GM21360 (cell line): ENCODE measurements at regions not wholly inside any gene's neighbourhood (a gene's known extent, or its start where the extent isn't known, plus 50 kb on each side); places are given as distances from the start of the nearest gene placed in this dataset.

Source experiments
- ATAC-seq: cut with Tn5 transposase; IDR thresholded peaks from one replicate; pipeline ENCODE4 v1.9.1; 2021; ENCODE audit warnings: mild to moderate bottlenecking, moderate library complexity; ENCODE audit not compliant: unreplicated experiment

GRCh38 chr5:124997186-124997893 lies 250.9 kb upstream of the ZNF608 start:
- ATAC-seq = no peak

DNA sequence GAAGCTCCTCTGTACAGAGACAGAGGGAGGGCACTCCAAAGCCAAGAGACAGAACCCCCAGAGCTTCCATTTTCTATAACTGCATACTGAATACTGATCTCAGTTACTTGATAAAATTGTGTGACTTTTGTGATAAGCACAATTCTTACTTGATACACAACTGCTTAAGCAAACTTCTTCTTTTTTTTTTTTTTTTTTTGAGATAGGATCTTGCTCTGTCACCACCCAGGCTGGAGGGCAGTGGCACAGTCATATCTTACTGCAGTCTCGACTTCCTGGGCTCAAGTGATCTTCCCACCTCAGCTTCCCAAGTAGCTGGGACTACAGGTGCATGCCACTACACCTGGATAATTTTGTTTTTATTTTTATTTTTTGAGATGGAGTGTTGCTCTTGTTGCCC lies 252.1 kb upstream of the ZNF608 start:
- no peak for ATAC-seq

GRCh38 chr5:125002727-125003598 lies 256.5 kb upstream of the ZNF608 start:
- ATAC-seq = no peak

DNA sequence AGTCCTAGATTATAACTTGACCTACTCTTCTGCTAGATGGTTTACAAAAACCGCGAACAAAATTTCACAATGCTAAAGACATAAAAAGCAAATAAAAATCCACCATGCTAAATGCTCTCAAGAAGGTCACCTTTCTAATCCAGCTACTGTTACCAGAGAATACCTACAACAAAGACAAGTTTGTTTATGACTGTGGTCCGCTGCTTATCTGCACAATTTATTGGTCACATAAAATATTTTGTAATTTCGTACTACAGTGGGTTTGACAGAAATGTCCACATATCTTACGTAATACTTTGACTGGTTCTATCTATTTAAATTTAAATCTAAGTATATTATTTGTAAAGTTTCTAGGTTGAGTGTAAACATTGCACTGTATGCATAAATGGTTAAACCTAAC lies 257.6 kb upstream of the ZNF608 start:
- no peak for ATAC-seq

DNA sequence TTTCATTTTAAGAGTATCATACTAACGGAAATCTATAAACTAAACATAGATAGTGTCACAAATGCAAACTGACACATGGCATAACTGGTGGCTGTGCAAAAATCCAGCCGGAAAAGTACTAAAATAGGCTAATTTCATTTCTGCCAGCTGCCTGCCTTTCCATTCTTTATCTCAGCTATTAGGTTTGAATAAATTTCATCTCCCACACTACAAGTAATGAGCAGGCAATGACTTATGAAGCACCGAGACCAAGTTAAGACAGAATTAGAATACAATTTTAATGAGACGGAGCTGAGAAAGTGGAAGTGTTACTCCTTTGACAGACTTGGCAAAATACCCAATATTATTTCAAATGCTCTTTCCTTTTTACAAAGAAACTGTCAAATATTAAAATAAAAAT lies 258.8 kb upstream of the ZNF608 start:
- peak; percentile 66 for ATAC-seq

GRCh38 chr5:125006011-125006685 lies 259.7 kb upstream of the ZNF608 start:
- peak; percentile 65 for ATAC-seq

GRCh38 chr5:125010356-125010755 lies 263.9 kb upstream of the ZNF608 start:
- ATAC-seq = no peak

DNA sequence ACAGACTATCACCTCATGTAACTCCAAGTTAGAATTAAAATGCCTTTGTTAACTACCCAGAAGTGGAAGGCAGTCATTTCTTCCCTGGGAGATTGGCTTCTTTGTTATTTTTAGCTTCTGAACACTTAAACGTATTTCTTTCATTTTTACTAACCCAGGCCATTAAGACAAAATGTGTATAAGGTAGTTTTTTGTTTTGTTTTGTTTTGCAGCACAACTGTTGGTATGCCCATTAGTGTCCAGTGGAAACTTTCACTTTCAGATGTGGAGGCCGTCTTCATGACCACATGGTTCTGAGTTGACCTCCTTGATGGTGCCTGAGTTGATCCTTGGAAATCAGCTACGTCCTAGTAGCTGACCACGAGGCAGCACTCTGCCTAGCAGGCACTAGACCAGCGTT lies 264.6 kb upstream of the ZNF608 start:
- ATAC-seq = peak; percentile 42

DNA sequence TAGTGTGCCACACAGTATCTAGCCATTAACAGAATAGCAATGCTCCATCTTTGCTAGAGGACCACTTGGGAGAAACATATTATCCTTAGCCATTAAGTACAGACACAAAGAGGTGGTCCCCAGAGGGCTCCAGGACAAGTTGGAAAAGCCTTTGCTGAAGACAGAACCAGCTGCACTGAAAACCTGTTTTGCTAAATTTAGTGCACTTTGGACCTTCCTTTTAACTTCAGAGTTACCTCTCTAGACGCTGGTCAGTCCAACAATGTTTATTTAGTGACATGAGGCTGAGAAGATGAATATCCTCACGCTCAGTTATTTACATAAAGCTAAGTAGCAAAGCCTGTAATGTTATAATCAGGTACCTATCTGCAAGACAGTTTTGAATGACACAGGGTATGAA lies 265.0 kb upstream of the ZNF608 start:
- ATAC-seq = peak; percentile 11

DNA sequence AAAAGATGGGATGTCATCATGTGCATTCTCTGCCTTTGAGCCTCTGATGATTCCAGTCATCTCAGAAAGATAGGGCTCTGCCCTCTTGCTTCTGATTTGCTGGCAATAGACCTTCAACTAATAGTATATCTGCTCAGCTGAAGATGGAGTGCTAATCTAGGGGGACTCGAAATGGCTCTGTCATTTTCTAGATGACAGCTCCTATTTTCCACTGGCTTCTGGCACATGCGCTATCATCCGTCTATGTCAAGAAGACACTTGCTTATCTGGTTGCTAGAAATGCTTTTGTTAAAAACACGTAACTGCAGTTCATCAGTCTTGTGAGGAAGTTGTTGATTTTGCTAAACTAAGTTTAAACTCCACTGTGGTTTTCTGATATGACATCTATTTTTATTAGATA lies 265.5 kb upstream of the ZNF608 start:
- no peak for ATAC-seq

DNA sequence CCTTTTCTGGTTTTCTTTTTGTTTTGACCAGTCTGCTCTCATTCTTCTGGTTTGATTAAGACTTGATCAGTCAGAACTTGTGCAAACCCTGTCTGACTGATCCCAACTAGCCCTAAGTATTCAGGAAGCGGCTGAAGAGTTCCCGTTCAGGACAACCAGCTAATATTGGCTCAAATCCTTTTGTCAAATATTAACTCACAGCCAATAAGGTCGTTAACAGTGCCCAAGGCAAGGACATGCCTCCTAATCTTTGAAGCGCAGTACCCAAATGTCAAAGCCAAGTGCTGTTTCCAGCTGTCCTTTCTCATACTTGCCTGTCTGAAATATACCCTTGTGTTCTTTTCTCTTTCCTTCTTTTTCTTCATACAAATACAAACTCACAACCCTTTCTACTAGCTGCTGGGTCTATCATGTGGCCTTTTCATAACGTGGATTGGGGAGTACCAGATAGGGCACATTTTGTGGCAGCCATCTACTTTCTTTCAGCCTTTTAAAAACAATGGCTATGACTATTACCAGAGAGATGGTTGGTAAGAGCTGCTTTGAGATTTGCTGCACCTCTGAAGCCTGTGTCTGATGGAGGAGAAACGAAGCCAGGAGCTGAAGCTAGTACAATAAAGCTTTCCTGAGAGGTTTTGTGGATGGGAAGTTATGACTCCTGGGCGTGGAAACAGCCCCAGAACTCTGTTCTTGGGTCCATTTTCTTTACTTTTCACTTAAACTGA lies 266.4 kb upstream of the ZNF608 start:
- no peak for ATAC-seq

DNA sequence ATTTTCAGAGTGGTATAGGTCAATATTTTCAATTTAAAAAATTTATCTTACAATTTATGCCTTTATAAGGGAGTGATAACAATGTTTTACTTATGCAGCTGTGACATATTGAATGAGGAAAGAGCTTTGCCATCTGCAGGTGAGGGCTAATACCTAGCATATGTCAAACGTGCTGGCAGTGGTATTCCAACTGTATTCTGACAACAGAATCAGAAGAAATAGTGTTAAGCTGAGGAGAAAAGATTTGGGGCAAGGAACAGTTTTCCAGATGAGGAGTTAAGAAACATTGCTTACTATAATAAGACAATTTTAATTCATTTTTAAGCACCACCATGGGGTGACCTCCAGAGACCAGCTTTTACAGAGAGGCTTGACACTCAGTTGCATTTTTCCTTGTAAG lies 267.8 kb upstream of the ZNF608 start:
- ATAC-seq = no peak

- no peak for ATAC-seq
Observed at GRCh38 chr5:125017796-125018195, 271.4 kb upstream of the ZNF608 start.

GRCh38 chr5:125023673-125024072 lies 277.2 kb upstream of the ZNF608 start:
- ATAC-seq = no peak

DNA sequence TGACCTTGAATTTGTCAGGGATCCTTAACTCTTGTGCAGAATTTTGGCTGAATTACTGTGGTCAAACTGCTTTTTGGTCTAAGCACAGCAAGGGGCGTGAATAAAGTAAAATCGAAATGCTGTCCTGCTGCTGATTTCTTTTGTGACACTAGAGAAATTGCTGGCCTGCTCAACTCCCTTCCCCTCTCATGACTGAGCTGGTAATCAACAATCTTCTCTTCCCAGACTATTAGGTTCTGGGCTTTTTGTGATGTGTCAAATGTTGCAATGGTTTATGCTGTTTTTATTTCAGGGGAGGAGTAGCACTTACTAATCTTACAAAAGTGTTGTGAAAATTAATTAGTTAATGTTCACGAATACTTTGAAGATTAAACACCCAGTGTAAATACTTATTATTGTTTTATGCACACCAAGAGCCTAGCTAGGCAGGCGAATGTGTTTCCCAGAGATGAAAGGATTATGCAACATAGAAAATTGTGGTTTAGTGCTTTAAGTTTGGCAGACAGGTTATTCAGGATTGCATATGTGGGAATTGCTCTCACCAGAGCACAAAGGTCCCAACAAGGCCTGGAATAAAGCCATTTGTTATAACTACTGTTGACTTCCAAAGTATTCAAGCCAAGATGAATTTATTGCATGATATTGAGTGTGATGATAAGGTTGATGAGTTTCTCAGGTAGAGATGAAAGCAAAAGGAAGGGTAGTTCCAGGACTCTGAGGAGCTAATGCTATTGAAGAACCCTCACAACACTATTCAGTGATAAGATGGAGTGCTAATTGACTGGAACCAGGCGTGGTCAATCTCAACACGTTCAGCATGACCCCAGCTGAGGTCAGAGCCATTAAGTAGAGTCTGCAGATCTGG lies 280.7 kb upstream of the ZNF608 start:
- ATAC-seq = no peak

DNA sequence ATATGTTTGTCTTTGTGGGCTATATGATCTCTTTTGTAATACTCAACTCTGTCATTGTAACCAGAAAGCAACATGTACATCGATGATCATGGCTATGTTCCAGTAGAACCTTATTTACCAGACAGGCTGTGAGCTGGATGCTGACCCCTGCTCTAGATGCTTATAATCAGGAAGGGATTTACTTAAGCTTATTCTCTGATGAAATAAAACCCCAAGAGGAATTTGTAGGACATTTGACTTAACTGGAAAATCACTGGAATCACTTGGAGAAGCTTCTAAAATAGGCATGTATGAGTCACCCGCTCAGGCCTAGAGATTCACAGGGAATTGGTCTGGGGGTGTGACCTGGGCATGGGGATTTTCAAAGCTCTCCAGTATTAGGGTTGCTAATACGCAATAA lies 285.8 kb upstream of the ZNF608 start:
- no peak for ATAC-seq

- no peak for ATAC-seq
Observed at GRCh38 chr5:125033602-125034001, 287.2 kb upstream of the ZNF608 start.

GRCh38 chr5:125034331-125034730 lies 287.9 kb upstream of the ZNF608 start:
- no peak for ATAC-seq

DNA sequence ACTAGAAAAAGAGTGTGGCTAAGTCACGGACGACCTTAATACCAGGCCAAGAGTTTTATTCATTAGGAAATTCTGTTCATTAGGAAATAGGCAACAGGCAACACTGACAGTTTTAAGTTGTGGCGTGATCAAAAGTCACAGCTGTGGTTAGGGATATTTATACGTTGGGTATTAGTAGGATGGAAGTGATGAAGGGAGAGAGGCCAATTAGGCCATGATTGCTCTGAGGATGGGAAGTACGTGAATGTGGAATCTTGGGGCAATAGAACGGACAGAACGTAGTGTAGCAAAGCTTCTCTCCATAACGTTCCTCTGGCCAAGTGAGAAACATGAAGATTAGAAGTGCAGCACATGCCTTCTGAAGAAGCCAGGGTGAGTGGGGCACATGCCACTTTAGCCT lies 290.1 kb upstream of the ZNF608 start:
- ATAC-seq = no peak

- ATAC-seq = no peak
Observed at GRCh38 chr5:125037020-125037419, 290.6 kb upstream of the ZNF608 start.
